ENCODE measurements at regions not wholly inside any gene's neighbourhood (a gene's known extent, or its start where the extent isn't known, plus 50 kb on each side); places are given as distances from the start of the nearest gene placed in this dataset.

DNA sequence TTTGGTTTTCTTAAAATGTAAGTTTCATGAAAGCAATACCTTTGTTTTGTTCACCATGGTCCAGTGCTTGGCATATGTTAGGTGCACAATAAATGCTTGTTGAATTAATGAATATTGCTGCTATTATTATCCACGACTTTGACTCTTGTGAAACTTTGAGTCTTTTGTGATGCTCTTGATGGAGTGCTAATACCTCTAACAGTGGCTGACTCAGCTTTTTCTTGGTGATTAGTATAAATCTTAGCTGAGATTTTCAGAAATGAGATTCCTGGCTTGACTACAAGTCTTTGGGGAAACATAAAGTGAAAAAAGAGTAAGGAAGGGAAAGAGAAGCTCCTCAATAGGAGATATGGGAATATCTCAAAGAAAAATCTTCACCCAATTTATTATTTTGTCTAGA is 375.2 kb upstream of the RPS6KA3 start:
- no peaks in the 10 kb centered on the region for H3K9me2 ChIP-seq
- no peaks in the 10 kb centered on the region for H3K36me3 ChIP-seq (replicated peaks in 1 of 2; ENCODE audit: control insufficient read depth in 1 of 2, insufficient read depth in 2 of 2, low read length in 1 of 2)
- H3F3A ChIP-seq (replicated peaks; ENCODE audit: insufficient read depth) = no peaks in the 10 kb centered on the region
- H3K27me3 ChIP-seq (ENCODE audit: insufficient read depth) = no peaks in the 10 kb centered on the region
- WGBS (ENCODE audit: low lambda C conversion rate) = 6% methylated on average over 1 of the region's 1 CpG
- no peak overlapping the region for H2AFZ ChIP-seq (ENCODE audit: low read depth)
- CTCF ChIA-PET = interaction anchor here (1.0 kb wide), 1 partner anchor 32 kb away, joined by 3 read pairs; no protein-coding TSS in a partner anchor
- no peak overlapping the region for H3K4me3 ChIP-seq (ENCODE audit: low read depth in 2 of 2, low read length in 1 of 2)
- H3K4me2 ChIP-seq = no peak overlapping the region
- H3K9me3 ChIP-seq = no peaks in the 10 kb centered on the region
- no peaks in the 10 kb centered on the region for H3K4me1 ChIP-seq (ENCODE audit: control insufficient read depth in 1 of 2, insufficient read depth in 2 of 2, low read depth in 1 of 2, low read length in 1 of 2)
- no peak for DNase-seq
- no peaks in the 10 kb centered on the region for H3K79me2 ChIP-seq (ENCODE audit: insufficient read depth)
- no peak overlapping the region for H3K27ac ChIP-seq (ENCODE audit: low read depth in 2 of 2, low read length in 1 of 2)
- no peak overlapping the region for H3K9ac ChIP-seq
- H4K20me1 ChIP-seq (ENCODE audit: insufficient read depth) = no peaks in the 10 kb centered on the region
- TF ChIP-seq, protein P1, sequence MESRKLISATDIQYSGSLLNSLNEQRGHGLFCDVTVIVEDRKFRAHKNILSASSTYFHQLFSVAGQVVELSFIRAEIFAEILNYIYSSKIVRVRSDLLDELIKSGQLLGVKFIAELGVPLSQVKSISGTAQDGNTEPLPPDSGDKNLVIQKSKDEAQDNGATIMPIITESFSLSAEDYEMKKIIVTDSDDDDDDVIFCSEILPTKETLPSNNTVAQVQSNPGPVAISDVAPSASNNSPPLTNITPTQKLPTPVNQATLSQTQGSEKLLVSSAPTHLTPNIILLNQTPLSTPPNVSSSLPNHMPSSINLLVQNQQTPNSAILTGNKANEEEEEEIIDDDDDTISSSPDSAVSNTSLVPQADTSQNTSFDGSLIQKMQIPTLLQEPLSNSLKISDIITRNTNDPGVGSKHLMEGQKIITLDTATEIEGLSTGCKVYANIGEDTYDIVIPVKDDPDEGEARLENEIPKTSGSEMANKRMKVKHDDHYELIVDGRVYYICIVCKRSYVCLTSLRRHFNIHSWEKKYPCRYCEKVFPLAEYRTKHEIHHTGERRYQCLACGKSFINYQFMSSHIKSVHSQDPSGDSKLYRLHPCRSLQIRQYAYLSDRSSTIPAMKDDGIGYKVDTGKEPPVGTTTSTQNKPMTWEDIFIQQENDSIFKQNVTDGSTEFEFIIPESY (IDR thresholded peaks at IDR 0.05; ENCODE audit: borderline replicate concordance, low read depth) = no peak
- no peak for TF ChIP-seq GATA2 (CRISPR knock-in tag; IDR thresholded peaks at IDR 0.05)
- no peak for TF ChIP-seq POLR2AphosphoS5 (IDR thresholded peaks at IDR 0.05; ENCODE audit: low read depth, low read length)
- no peak for TF ChIP-seq RAD21 (IDR thresholded peaks at IDR 0.05; ENCODE audit: low read length)
- no peak for TF ChIP-seq FOXJ3 (CRISPR knock-in tag; IDR thresholded peaks at IDR 0.05)
- POLR2A ChIA-PET = no interaction called here

DNA sequence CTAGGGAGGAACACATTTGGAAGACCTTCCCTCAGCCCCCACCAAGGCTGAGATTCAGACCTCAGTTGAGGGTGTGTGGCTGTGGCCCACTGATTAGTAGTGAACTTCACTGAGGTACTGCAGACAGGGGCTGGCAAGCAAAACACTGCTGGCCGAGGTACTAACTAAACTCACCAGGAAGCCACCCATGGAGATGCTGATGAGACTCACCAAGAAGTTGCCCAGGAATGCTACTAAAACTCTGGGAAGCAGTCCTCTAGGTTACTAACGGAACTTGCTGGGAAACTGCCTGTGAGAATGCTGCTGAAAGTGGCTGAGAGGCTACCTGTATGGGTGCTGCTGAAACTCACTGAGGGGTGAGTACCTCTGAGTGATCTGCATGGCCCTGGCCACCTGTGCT is 372.4 kb upstream of the RPS6KA3 start:
- ChIA-PET CTCF (no interaction called here), POLR2A (no interaction called here)
- Histone ChIP-seq H4K20me1 (ENCODE audit: insufficient read depth) (no peaks in the 10 kb centered on the region), H3K4me1 (ENCODE audit: control insufficient read depth in 1 of 2, insufficient read depth in 2 of 2, low read depth in 1 of 2, low read length in 1 of 2) (no peaks in the 10 kb centered on the region), H3K36me3 (replicated peaks in 1 of 2; ENCODE audit: control insufficient read depth in 1 of 2, insufficient read depth in 2 of 2, low read length in 1 of 2) (no peaks in the 10 kb centered on the region), H3K27me3 (ENCODE audit: insufficient read depth) (no peaks in the 10 kb centered on the region), H3K79me2 (ENCODE audit: insufficient read depth) (no peaks in the 10 kb centered on the region), H3F3A (replicated peaks; ENCODE audit: insufficient read depth) (no peaks in the 10 kb centered on the region), H3K4me3 (ENCODE audit: low read depth in 2 of 2, low read length in 1 of 2) (no peak overlapping the region), H3K27ac (ENCODE audit: low read depth in 2 of 2, low read length in 1 of 2) (no peak overlapping the region), H3K9me2 (no peaks in the 10 kb centered on the region), H3K9me3 (no peaks in the 10 kb centered on the region), H3K4me2 (no peak overlapping the region), H3K9ac (no peak overlapping the region), H2AFZ (ENCODE audit: low read depth) (no peak overlapping the region)
- WGBS (ENCODE audit: low lambda C conversion rate) = 0% methylated on average over 2 of the region's 2 CpGs
- no peak for DNase-seq
- TF ChIP-seq FOXM1 (IDR thresholded peaks at IDR 0.05; ENCODE audit: low read depth) = no peak
- no peak for TF ChIP-seq JUND (IDR thresholded peaks at IDR 0.05)
- TF ChIP-seq, protein P2, sequence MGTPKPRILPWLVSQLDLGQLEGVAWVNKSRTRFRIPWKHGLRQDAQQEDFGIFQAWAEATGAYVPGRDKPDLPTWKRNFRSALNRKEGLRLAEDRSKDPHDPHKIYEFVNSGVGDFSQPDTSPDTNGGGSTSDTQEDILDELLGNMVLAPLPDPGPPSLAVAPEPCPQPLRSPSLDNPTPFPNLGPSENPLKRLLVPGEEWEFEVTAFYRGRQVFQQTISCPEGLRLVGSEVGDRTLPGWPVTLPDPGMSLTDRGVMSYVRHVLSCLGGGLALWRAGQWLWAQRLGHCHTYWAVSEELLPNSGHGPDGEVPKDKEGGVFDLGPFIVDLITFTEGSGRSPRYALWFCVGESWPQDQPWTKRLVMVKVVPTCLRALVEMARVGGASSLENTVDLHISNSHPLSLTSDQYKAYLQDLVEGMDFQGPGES (IDR thresholded peaks at IDR 0.05; ENCODE audit: low read depth, low read length) = no peak
- no peak for TF ChIP-seq TEAD4 (IDR thresholded peaks at IDR 0.05; ENCODE audit: borderline replicate concordance, insufficient read depth)
- TF ChIP-seq EP300 (IDR thresholded peaks at IDR 0.05; ENCODE audit: borderline replicate concordance in 1 of 2, low read depth in 1 of 2, low read length in 1 of 2) = no peak
- TF ChIP-seq ELF1 (IDR thresholded peaks at IDR 0.05) = no peak
- TF ChIP-seq RCOR1 (IDR thresholded peaks at IDR 0.05; ENCODE audit: low read length) = no peak
- no peak for TF ChIP-seq RAD21 (IDR thresholded peaks at IDR 0.05; ENCODE audit: low read length)
- TF ChIP-seq, protein P3, sequence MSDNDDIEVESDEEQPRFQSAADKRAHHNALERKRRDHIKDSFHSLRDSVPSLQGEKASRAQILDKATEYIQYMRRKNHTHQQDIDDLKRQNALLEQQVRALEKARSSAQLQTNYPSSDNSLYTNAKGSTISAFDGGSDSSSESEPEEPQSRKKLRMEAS (IDR thresholded peaks at IDR 0.05; ENCODE audit: low read depth) = no peak
- TF ChIP-seq TAF1 (IDR thresholded peaks at IDR 0.05; ENCODE audit: borderline replicate concordance, low read depth, low read length) = no peak
- TF ChIP-seq, protein P4, sequence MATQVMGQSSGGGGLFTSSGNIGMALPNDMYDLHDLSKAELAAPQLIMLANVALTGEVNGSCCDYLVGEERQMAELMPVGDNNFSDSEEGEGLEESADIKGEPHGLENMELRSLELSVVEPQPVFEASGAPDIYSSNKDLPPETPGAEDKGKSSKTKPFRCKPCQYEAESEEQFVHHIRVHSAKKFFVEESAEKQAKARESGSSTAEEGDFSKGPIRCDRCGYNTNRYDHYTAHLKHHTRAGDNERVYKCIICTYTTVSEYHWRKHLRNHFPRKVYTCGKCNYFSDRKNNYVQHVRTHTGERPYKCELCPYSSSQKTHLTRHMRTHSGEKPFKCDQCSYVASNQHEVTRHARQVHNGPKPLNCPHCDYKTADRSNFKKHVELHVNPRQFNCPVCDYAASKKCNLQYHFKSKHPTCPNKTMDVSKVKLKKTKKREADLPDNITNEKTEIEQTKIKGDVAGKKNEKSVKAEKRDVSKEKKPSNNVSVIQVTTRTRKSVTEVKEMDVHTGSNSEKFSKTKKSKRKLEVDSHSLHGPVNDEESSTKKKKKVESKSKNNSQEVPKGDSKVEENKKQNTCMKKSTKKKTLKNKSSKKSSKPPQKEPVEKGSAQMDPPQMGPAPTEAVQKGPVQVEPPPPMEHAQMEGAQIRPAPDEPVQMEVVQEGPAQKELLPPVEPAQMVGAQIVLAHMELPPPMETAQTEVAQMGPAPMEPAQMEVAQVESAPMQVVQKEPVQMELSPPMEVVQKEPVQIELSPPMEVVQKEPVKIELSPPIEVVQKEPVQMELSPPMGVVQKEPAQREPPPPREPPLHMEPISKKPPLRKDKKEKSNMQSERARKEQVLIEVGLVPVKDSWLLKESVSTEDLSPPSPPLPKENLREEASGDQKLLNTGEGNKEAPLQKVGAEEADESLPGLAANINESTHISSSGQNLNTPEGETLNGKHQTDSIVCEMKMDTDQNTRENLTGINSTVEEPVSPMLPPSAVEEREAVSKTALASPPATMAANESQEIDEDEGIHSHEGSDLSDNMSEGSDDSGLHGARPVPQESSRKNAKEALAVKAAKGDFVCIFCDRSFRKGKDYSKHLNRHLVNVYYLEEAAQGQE (IDR thresholded peaks at IDR 0.05; ENCODE audit: low read depth, low read length) = no peak
- TF ChIP-seq, protein P5, sequence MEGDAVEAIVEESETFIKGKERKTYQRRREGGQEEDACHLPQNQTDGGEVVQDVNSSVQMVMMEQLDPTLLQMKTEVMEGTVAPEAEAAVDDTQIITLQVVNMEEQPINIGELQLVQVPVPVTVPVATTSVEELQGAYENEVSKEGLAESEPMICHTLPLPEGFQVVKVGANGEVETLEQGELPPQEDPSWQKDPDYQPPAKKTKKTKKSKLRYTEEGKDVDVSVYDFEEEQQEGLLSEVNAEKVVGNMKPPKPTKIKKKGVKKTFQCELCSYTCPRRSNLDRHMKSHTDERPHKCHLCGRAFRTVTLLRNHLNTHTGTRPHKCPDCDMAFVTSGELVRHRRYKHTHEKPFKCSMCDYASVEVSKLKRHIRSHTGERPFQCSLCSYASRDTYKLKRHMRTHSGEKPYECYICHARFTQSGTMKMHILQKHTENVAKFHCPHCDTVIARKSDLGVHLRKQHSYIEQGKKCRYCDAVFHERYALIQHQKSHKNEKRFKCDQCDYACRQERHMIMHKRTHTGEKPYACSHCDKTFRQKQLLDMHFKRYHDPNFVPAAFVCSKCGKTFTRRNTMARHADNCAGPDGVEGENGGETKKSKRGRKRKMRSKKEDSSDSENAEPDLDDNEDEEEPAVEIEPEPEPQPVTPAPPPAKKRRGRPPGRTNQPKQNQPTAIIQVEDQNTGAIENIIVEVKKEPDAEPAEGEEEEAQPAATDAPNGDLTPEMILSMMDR (IDR thresholded peaks at IDR 0.05) = no peak
- TF ChIP-seq CHD2 (IDR thresholded peaks at IDR 0.05; ENCODE audit: low read length, partially characterized antibody) = no peak
- no peak for TF ChIP-seq SMC3 (IDR thresholded peaks at IDR 0.05; ENCODE audit: low read depth, low read length)
- TF ChIP-seq YY1 (IDR thresholded peaks at IDR 0.05; ENCODE audit: low read depth) = no peak
